ENCODE measurements at regions not wholly inside any gene's neighbourhood (a gene's known extent, or its start where the extent isn't known, plus 50 kb on each side); places are given as distances from the start of the nearest gene placed in this dataset.
"Not testable (repeated sequence)": the region's sequence is repeated elsewhere in the genome, so short reads cannot be mapped to it uniquely, and the experiment has no call there.

GRCh38 chr4:134700251-134700650 is 498.7 kb upstream of the PABPC4L start:
- no peak for DNase-seq (ENCODE audit: extremely low read depth, low read depth)
- TF ChIP-seq CTCF (IDR thresholded peaks at IDR 0.05; ENCODE audit: low read depth, low read length) = no peak

GRCh38 chr4:134698831-134699230 is 497.2 kb upstream of the PABPC4L start:
- not testable (repeated sequence) for DNase-seq (ENCODE audit: extremely low read depth, low read depth)

GRCh38 chr4:134695433-134695832 is 493.8 kb upstream of the PABPC4L start:
- TF ChIP-seq CTCF (IDR thresholded peaks at IDR 0.05; ENCODE audit: low read depth, low read length) = no peak
- DNase-seq (ENCODE audit: extremely low read depth, low read depth) = no peak

- TF ChIP-seq CTCF (IDR thresholded peaks at IDR 0.05; ENCODE audit: low read depth, low read length) = no peak
- DNase-seq (ENCODE audit: extremely low read depth, low read depth) = no peak
Observed at GRCh38 chr4:134691915-134692314, 490.3 kb upstream of the PABPC4L start.

GRCh38 chr4:134687646-134688628 is 486.3 kb upstream of the PABPC4L start:
- no peak for DNase-seq (ENCODE audit: extremely low read depth, low read depth)
- TF ChIP-seq CTCF (IDR thresholded peaks at IDR 0.05; ENCODE audit: low read depth, low read length) = no peak

- no peak for DNase-seq (ENCODE audit: extremely low read depth, low read depth)
- TF ChIP-seq CTCF (IDR thresholded peaks at IDR 0.05; ENCODE audit: low read depth, low read length) = no peak
Observed at GRCh38 chr4:134677209-134677814, 475.7 kb upstream of the PABPC4L start.

GRCh38 chr4:134668237-134668636 is 466.6 kb upstream of the PABPC4L start:
- DNase-seq (ENCODE audit: extremely low read depth, low read depth) = no peak
- TF ChIP-seq CTCF (IDR thresholded peaks at IDR 0.05; ENCODE audit: low read depth, low read length) = no peak

Measured in AG09319 (cell line).